ENCODE measurements at regions not wholly inside any gene's neighbourhood (a gene's known extent, or its start where the extent isn't known, plus 50 kb on each side); places are given as distances from the start of the nearest gene placed in this dataset.

- no peak for DNase-seq
Measured at GRCh38 chr9:81532251-81532650, 157.1 kb downstream of the TLE1 start.

- no peak for DNase-seq
Measured at GRCh38 chr9:81531511-81531910, 157.8 kb downstream of the TLE1 start.

DNA sequence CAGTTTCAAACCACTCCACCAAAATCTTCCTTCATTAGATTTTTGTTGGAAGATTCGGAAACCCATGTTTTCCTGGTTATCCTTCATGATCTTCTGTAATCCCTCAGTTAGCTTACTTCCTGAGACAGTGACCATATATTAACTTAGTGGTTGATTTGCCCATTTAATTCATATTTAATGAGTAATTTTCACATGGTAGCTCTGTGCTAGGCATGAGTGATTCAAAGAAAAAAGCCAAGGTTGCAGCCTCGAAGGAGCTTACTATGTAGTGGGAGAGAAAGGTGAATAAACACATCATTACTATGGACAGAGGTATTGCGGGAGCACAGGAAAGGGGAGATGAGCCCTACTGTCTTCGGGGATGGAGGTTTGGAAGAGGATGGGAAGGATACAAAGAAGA lies 158.5 kb downstream of the TLE1 start:
- no peak for DNase-seq

DNA sequence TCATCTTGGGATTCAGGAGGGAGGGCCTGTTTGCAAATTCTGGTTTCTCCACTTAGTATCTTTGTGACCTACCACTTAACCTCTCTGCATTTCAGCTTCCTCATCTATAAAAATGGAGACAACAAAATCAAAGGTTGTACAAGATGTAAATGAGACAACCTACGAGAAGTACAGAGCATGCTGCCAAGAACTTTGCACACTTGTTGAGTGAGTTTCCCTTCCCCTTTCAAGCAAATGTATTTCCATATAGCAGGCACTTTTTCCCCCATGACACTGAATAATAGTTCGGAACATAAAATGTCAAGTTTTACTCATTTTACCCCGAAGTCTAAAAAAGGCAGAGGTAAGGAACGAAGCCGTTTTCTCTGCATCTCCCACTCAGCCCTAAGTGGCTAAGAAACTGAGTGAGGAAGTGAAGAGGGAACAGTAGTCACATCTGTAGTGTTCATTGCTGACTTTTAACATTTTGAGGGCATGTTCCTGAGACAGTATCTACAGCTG lies 159.0 kb downstream of the TLE1 start:
- peak; percentile 35 to 46 for DNase-seq

DNA sequence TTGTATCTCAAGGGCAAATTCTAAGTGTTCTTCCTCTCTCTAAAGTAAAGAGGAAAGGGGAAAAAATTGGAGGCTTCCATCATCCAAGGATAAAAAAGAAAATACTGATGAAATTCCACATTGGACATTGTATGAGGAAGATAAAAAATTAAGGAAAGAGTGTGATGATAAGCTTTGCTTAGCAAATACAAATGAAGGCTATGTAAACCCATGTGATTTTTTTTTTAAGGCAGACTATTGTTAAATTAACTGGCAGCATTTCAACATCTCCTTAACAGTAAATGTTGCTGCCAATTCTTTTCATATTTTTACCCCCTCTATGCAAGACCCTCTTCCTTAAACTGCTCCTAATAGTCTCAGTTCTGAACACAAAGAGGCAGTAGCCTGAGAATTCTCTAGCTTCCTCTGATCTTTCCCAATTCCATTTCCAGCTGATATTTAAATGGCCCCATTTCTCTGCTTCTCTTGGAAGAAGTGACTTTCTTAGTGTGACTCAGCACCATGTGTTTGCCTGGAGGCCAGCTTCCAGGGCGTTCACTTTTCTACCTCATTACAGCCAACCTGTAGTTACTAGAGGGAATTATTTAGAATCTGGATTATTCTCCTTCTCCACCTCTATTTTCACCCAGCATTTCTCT lies 159.7 kb downstream of the TLE1 start:
- peak; percentile 18 to 53 for DNase-seq

DNA sequence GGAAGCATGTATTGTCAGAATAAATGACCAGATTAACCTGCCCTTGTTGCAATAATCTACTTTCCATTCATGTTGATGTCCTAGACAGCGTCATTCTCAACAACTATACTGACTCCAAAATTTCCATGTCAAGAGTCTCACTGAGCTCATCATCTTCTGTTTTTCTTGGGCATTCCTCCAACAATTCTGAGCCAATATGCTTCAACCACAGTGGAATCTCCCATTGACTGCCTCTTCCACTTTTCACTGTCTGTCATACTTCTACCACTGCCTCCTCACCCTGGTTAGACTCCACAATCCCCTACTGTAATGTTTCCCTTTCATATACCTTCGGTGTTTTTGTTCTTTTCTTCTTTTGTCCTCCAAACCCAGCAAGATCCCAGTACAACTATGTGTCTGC lies 162.8 kb downstream of the TLE1 start:
- DNase-seq = peak in 1 of 2 donors; percentile 11

DNA sequence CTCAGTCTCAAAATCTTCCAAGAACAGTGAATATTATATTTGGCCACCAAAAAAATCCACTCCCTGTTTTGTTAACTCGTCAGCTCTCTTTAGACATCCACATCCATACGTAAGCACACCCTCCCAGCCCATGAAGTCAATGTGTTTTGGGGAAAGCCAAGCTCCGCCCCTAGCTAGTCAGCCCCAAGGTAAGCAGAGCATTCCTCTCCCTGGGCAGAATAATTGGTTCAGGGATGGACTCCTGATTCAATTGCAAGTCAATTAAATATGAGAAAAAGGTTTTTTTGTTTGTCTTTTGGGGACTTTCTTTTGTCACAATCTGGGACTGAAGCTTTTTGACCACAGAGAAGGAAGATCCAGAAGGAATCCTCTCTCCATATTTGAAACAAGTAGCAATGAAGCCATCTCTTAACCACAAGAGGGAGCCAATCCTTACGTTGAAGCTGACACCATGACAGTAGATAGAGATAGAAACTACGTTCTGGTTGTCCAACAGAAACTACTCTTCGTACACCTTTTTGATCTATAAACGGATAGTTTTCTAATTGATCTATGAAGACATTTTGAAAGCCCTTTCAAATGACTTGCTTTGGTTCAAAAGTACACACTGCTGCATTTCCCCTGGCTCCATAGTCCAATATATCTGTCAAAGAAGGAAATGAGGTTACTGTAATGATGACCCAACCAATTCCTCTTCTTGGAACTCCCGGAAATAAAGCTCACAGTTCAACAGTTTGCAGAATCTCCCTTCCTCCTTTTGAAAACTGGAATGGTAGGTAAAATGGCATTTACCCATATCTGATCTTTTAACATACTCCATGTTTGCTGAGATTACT lies 166.4 kb downstream of the TLE1 start:
- DNase-seq = peak; percentile 55 to 63

DNA sequence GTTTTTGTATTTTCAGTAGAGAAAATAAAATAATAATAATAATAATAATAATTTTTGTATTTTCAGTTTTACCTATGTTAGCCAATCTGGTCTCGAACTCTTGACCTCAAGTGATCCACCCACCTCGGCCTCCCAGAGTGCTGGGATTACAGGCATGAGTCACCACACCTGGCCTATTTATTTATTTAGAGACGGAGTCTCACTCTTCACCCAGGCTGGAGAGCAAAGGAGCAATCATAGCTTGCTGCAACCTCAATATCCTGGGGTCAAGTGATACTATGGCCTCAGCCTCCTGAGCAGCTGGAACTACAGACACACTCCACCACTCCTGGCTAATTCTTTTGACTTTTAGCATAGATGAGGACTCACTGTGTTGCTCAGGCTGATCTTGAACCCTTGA lies 167.5 kb downstream of the TLE1 start:
- no peak for DNase-seq

DNA sequence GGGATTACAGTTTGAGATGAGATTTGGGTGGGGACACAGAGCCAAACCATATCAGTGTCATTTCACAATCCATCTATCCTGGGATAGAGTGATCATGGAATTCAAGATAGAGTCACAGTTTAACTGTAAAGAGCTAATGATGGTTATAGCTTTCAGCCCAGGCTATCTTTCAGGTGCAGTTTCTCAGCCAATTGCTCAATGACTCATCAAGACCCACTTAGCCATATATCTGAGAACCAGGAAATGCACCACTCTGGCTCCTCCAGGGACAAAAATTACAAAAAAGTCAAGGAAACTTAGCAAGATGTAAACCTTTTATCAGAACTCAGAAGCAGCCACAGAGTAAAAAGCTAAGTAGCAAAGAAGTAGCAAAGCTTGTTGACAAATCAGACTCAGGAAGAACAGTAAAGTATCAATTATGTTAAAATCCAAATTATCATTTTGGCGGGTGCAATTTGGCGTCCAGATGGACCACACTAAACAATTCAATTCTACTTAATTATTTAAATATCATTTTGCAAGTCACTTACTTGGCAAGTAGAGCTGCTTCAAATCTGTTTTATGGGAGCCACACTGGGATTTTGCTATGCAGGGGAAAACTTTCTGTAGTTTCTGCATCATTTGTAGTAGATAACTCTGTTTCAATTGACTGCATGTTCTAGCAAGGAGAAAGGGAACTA lies 169.4 kb downstream of the TLE1 start:
- no peak for DNase-seq

DNA sequence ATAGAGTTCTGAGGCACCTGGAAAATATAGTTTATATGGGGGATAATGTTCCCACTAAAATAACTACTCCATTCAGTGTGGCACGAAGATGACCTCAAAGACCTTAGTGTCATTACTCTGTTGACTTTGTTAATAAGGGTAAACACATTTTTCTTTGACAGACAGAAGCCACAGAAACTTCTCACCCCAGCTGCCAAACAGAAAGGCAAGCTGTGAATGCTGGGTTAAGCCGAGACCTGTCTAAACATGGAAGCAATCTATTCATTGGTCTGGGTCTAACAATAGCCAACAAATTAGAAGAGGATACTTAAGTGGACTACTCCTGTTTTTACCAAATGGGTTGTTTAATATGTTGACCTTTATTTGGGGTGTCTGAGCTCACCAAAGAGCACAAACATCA lies 171.4 kb downstream of the TLE1 start:
- no peak for DNase-seq

DNA sequence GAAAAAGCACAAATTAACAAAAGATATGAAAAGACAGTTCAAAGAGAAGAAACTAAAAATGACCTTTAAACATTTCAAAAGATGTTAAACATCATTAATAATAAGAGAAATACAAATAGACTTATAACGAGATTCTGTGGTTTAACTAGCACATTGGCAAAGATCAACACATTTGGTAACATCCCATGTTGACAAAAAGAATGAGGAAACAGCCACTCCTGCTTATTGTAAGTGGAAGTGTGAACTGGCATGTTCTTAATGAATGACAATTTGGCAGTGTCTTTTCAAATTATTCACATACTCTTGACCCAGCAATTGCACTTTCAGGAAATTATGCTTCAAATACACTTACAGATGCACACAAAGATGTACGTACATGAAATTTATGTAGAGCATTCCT lies 176.3 kb downstream of the TLE1 start:
- peak; percentile 41 to 76 for DNase-seq

DNA sequence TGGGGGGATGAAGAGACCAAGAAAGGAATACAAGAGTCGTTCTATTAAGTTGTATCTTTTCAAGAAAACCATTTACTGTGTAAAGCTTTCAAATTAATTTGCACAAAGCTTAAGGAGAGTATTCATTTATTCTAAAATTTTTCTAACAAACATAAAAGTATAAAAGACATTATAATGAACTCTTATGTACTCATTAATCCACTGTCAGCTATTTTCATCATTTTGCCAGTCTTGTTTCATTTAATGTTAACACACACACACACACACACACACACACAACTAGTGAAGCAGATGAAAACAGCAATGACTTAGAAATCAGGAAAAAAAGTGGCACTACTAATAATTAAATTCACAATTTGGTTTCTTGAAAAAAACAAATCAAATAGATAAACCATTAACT lies 176.7 kb downstream of the TLE1 start:
- no peak for DNase-seq

DNA sequence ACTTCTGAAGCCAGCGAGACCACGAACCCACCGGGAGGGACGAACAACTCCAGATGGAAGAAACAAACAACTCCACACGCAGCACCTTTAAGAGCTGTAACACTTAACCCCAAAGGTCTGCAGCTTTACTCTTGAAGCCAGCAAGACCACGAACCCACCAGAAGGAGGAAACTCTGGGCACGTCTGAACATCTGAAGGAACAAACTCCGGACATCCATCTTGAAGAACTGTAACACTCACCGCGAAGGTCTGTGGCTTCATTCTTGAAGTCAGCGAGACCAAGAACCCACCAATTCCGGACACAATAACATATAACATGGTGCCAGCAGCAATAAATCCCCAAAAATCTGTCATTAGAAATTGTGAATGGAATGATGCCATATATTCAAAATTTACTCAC lies 180.9 kb downstream of the TLE1 start:
- no peak for DNase-seq

GRCh38 chr9:81506941-81507864 lies 182.1 kb downstream of the TLE1 start:
- DNase-seq = no peak

- DNase-seq = no peak
Measured at GRCh38 chr9:81499594-81499993, 189.8 kb downstream of the TLE1 start.

GRCh38 chr9:81499021-81499454 lies 190.3 kb downstream of the TLE1 start:
- DNase-seq = no peak

DNA sequence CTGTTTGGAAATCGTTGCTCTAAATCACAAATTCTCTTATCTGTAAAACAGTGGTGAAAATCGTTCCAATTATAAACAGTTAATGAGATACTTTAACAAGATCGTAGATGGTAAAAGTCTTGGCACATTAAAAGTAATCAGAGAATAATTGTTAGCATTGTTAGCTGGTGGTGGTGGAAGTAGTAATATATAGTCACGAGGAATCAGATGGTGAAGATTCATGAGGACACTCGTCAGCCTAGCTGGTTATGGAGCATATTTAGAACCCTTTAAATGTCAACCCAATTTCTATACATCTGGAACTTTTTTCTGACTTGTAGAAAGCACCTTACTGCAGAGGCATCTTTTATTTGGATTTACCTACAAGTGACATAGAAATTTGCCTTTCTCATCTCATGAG lies 190.8 kb downstream of the TLE1 start:
- no peak for DNase-seq

DNA sequence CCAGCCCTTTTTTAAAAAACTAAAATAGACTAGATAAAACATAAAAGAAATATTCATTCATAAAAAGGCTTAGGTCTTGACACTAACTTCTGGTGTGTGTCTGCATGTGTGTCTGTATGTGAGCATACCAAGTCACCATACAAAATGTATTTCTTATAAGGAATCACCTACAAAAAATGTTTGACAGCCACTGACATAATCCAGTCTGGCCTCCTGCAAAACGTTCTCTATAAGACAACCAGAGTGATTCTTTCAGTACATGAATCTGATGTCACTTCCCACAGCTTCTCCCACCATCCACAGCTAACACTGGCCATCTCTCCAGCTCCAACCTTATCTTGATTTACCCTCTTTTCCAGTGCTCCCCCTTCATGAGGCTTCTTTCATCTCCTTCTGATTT lies 192.3 kb downstream of the TLE1 start:
- DNase-seq = no peak

GRCh38 chr9:81492710-81493447 lies 196.5 kb downstream of the TLE1 start:
- no peak for DNase-seq

DNA sequence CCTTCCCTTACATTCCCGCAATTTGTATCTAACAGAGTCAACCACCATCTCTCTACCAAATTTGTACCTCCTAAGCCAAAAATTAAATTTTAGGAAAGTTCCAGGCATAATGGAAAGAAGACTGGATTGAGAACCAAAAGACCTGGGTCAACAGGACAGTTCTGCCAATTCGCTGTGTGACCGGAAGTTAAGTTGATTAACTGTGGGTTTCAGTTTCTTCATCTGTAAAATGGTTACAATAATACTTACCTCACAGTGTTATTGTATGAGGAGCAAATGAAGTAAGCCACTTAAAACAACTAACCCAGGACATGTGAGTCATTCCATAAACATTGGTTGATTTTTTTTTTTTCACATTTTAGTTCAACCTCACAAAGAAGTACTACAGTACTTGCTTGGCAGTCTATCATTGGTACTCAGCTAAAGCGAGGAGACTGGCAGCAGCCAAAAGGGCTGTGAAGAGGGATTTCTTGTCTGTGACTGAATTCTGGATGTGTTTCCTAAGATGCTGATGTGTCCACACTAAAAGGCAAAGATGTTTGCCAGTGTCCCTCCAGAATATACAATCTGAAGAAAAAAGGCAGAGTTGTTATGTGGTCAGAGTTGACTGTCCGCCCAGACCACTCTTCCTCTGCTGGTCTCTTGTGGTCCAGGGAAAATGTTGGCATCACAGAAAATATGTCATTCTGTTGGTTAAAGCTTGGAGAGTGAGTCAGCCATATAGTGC lies 198.6 kb downstream of the TLE1 start:
- no peak for DNase-seq

DNA sequence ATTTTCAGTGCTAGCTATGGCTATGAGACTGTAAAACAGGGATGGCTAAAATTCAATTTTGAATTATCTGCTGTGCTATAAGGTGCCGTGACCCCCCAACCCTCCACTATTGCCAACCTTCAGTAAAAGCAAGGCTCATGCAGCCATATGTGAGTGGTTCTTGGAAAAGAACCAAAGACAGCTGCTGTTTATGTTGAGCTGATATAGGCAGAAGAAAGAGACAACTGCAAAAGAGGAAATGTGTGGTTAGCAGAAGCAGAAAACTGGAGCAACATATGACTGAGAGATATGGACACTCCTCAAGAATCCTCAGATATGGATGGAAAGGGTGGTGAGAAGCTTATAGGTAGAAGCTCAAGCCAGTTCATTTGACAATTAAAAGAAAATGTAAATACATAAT lies 200.3 kb downstream of the TLE1 start:
- DNase-seq = peak in 1 of 2 donors; percentile 1
